ENCODE measurements at regions not wholly inside any gene's neighbourhood (a gene's known extent, or its start where the extent isn't known, plus 50 kb on each side); places are given as distances from the start of the nearest gene placed in this dataset.

DNA sequence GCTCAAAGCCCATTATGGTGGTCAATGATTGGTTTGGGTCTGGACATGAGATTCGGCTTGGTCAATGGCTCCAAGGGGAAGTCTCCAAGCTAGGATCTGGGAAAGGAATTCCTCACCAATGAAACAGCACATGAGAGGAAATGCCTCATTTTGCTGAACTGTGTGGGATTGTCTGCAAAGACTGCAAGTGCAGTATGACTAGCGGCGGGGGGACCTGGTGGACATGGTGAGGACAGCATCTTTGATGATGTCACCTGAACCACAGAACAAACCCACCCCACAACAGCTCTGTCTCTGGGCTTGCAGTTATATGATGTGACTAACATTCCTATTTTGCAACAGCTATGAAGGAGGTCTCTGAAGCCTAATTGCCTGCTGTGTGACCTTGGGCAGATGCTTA, 50.6 kb upstream of the NKD1 start:
- Histone ChIP-seq H3K9ac (ENCODE audit: low read depth in 1 of 2, low read length in 2 of 2) (no peak overlapping the region), H3K27me3 (ENCODE audit: control insufficient read depth in 4 of 4, insufficient read depth in 4 of 4, low read length in 3 of 4) (no peaks in the 10 kb centered on the region), H3K9me3 (ENCODE audit: control insufficient read depth in 4 of 4, low read length in 3 of 4) (no peaks in the 10 kb centered on the region), H3K27ac (ENCODE audit: low read depth in 1 of 2, low read length in 2 of 2) (no peak overlapping the region), H3K4me1 (ENCODE audit: control insufficient read depth in 4 of 4, insufficient read depth in 4 of 4, low read length in 3 of 4) (no peaks in the 10 kb centered on the region), H3K36me3 (ENCODE audit: control insufficient read depth in 4 of 4, insufficient read depth in 3 of 4, low read depth in 1 of 4, low read length in 3 of 4) (no peaks in the 10 kb centered on the region), H3K4me3 (ENCODE audit: low read depth in 1 of 3, low read length in 3 of 3) (no peak overlapping the region)
- WGBS: 77% methylated on average over 3 of the region's 3 CpGs
- TF ChIP-seq RXRA (IDR thresholded peaks at IDR 0.05) (no peak), EGR1 (IDR thresholded peaks at IDR 0.05; ENCODE audit: low read depth in 2 of 2) (no peak), HNF4A (conservative IDR thresholded peaks at IDR 0.05) (no peak)
- TF ChIP-seq, protein P1, sequence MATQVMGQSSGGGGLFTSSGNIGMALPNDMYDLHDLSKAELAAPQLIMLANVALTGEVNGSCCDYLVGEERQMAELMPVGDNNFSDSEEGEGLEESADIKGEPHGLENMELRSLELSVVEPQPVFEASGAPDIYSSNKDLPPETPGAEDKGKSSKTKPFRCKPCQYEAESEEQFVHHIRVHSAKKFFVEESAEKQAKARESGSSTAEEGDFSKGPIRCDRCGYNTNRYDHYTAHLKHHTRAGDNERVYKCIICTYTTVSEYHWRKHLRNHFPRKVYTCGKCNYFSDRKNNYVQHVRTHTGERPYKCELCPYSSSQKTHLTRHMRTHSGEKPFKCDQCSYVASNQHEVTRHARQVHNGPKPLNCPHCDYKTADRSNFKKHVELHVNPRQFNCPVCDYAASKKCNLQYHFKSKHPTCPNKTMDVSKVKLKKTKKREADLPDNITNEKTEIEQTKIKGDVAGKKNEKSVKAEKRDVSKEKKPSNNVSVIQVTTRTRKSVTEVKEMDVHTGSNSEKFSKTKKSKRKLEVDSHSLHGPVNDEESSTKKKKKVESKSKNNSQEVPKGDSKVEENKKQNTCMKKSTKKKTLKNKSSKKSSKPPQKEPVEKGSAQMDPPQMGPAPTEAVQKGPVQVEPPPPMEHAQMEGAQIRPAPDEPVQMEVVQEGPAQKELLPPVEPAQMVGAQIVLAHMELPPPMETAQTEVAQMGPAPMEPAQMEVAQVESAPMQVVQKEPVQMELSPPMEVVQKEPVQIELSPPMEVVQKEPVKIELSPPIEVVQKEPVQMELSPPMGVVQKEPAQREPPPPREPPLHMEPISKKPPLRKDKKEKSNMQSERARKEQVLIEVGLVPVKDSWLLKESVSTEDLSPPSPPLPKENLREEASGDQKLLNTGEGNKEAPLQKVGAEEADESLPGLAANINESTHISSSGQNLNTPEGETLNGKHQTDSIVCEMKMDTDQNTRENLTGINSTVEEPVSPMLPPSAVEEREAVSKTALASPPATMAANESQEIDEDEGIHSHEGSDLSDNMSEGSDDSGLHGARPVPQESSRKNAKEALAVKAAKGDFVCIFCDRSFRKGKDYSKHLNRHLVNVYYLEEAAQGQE (IDR thresholded peaks at IDR 0.05): no peak
- TF ChIP-seq, protein P2, sequence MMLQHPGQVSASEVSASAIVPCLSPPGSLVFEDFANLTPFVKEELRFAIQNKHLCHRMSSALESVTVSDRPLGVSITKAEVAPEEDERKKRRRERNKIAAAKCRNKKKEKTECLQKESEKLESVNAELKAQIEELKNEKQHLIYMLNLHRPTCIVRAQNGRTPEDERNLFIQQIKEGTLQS (IDR thresholded peaks at IDR 0.05): no peak
- no peak for DNase-seq (ENCODE audit: low spot score)

DNA sequence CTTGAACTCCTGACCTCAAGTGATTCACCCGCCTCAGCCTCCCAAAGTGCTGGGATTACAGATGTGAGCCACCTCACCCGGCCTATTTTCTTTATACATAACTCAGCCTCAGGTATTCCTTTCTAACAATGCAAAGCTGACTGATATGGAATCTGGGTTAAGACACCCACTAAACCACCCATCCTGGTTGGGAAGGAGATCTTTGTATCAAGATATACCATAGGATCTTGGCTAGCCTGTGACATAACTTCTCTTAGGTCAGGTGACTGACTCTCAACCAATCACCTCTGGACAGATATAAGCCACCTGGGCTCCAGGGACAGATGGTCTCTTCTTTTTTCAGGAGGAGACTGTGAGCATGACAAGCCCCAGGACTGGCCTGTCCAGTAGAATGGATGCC, 51.2 kb upstream of the NKD1 start:
- no peaks in the 10 kb centered on the region for H3K4me1 ChIP-seq (ENCODE audit: control insufficient read depth in 4 of 4, insufficient read depth in 4 of 4, low read length in 3 of 4)
- TF ChIP-seq, protein P3, sequence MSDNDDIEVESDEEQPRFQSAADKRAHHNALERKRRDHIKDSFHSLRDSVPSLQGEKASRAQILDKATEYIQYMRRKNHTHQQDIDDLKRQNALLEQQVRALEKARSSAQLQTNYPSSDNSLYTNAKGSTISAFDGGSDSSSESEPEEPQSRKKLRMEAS (IDR thresholded peaks at IDR 0.05): no peak
- TF ChIP-seq, protein P4, sequence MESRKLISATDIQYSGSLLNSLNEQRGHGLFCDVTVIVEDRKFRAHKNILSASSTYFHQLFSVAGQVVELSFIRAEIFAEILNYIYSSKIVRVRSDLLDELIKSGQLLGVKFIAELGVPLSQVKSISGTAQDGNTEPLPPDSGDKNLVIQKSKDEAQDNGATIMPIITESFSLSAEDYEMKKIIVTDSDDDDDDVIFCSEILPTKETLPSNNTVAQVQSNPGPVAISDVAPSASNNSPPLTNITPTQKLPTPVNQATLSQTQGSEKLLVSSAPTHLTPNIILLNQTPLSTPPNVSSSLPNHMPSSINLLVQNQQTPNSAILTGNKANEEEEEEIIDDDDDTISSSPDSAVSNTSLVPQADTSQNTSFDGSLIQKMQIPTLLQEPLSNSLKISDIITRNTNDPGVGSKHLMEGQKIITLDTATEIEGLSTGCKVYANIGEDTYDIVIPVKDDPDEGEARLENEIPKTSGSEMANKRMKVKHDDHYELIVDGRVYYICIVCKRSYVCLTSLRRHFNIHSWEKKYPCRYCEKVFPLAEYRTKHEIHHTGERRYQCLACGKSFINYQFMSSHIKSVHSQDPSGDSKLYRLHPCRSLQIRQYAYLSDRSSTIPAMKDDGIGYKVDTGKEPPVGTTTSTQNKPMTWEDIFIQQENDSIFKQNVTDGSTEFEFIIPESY (IDR thresholded peaks at IDR 0.05): no peak
- TF ChIP-seq RXRA (IDR thresholded peaks at IDR 0.05) (no peak), SP1 (IDR thresholded peaks at IDR 0.05) (no peak), NR2F2 (IDR thresholded peaks at IDR 0.05) (no peak), JUND (IDR thresholded peaks at IDR 0.05) (no peak), FOXA1 (IDR thresholded peaks at IDR 0.05) (no peak)
- TF ChIP-seq, protein P1 (IDR thresholded peaks at IDR 0.05): no peak
- no peak overlapping the region for H3K27ac ChIP-seq (ENCODE audit: low read depth in 1 of 2, low read length in 2 of 2)
- no peaks in the 10 kb centered on the region for H3K36me3 ChIP-seq (ENCODE audit: control insufficient read depth in 4 of 4, insufficient read depth in 3 of 4, low read depth in 1 of 4, low read length in 3 of 4)
- H3K9ac ChIP-seq (ENCODE audit: low read depth in 1 of 2, low read length in 2 of 2): no peak overlapping the region
- H3K9me3 ChIP-seq (ENCODE audit: control insufficient read depth in 4 of 4, low read length in 3 of 4): no peaks in the 10 kb centered on the region
- DNase-seq (ENCODE audit: low spot score): peak; percentile 24
- WGBS: 92% methylated on average over 2 of the region's 2 CpGs
- no peaks in the 10 kb centered on the region for H3K27me3 ChIP-seq (ENCODE audit: control insufficient read depth in 4 of 4, insufficient read depth in 4 of 4, low read length in 3 of 4)
- H3K4me3 ChIP-seq (ENCODE audit: low read depth in 1 of 3, low read length in 3 of 3): no peak overlapping the region
